ENCODE measurements at regions not wholly inside any gene's neighbourhood (a gene's known extent, or its start where the extent isn't known, plus 50 kb on each side); places are given as distances from the start of the nearest gene placed in this dataset.
"Not testable (repeated sequence)": the region's sequence is repeated elsewhere in the genome, so short reads cannot be mapped to it uniquely, and the experiment has no call there.

DNA sequence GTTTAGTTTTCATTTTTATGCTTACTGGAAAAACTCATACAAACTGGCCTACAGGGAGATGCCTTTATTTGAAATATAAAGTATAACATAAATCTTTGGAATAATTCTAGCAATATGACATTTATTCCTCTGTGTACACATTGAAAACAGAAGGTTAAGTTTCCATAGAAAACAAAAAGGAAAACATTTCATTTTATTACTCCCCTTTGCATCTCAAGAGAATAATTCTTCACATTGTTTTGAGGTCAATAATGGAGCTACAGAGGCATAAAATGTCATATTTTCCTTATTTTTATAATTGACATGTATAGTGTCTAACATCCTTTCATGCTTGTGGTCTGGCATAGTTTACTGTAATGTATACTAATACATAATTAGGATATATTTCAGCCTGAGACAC, 187.6 kb upstream of the AGTR1 start:
- no peaks in the 10 kb centered on the region for H3K27me3 ChIP-seq (ENCODE audit: control insufficient read depth, insufficient read depth, low read length)
- FAIRE-seq (no peak), DNase-seq (ENCODE audit: low read depth) (no peak)
- H3K4me3 ChIP-seq (ENCODE audit: low read depth, low read length): no peak overlapping the region
- TF ChIP-seq, protein P1, sequence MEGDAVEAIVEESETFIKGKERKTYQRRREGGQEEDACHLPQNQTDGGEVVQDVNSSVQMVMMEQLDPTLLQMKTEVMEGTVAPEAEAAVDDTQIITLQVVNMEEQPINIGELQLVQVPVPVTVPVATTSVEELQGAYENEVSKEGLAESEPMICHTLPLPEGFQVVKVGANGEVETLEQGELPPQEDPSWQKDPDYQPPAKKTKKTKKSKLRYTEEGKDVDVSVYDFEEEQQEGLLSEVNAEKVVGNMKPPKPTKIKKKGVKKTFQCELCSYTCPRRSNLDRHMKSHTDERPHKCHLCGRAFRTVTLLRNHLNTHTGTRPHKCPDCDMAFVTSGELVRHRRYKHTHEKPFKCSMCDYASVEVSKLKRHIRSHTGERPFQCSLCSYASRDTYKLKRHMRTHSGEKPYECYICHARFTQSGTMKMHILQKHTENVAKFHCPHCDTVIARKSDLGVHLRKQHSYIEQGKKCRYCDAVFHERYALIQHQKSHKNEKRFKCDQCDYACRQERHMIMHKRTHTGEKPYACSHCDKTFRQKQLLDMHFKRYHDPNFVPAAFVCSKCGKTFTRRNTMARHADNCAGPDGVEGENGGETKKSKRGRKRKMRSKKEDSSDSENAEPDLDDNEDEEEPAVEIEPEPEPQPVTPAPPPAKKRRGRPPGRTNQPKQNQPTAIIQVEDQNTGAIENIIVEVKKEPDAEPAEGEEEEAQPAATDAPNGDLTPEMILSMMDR (IDR thresholded peaks at IDR 0.05; ENCODE audit: insufficient read depth, low read length, severe bottlenecking): no peak
- no peaks in the 10 kb centered on the region for H3K36me3 ChIP-seq (ENCODE audit: control insufficient read depth, insufficient read depth, low read length)

DNA sequence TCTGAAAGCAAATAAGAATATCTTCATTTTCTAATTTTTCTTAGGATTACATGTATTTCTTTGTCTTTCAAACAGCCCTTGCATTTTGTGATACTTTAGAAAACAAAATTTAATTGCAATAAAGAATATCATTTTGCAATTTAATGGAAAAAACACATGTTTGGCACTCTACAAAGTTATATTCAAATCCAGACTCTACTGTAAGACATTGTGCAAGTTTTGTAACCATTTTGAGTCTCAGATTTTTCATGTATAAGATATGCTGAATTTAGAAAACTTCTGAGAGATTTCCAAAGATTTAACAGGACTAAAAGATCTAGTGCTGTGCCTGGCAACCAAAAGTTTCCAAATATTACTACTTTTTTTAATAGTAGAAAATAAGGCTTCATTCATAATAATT, 187.1 kb upstream of the AGTR1 start:
- Histone ChIP-seq H3K4me3 (ENCODE audit: low read depth, low read length) (no peak overlapping the region), H3K27me3 (ENCODE audit: control insufficient read depth, insufficient read depth, low read length) (no peaks in the 10 kb centered on the region), H3K36me3 (ENCODE audit: control insufficient read depth, insufficient read depth, low read length) (no peaks in the 10 kb centered on the region)
- TF ChIP-seq, protein P1 (IDR thresholded peaks at IDR 0.05; ENCODE audit: insufficient read depth, low read length, severe bottlenecking): no peak
- FAIRE-seq: no peak
- no peak for DNase-seq (ENCODE audit: low read depth)

DNA sequence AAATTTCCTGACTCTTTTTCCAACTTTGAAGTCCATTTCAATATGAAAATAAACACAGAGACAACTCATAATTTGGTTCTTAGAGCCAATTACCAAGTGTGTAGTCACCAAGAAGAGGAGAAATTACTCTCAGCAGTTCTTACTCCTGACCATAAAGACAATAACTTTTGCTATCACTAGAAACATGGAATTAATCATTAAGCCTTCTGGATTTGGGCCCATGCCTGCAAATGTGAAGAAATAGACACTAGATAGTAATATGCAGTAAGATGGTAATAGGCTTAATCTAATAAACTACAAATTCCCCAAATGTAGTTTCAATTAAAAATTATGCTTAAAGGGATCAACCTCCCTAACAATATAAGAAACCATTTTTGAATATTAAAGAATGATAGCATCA, 185.1 kb upstream of the AGTR1 start:
- TF ChIP-seq, protein P1 (IDR thresholded peaks at IDR 0.05; ENCODE audit: insufficient read depth, low read length, severe bottlenecking): no peak
- FAIRE-seq: no peak
- H3K36me3 ChIP-seq (ENCODE audit: control insufficient read depth, insufficient read depth, low read length): no peaks in the 10 kb centered on the region
- no peak overlapping the region for H3K4me3 ChIP-seq (ENCODE audit: low read depth, low read length)
- no peak for DNase-seq (ENCODE audit: low read depth)
- H3K27me3 ChIP-seq (ENCODE audit: control insufficient read depth, insufficient read depth, low read length): no peaks in the 10 kb centered on the region

DNA sequence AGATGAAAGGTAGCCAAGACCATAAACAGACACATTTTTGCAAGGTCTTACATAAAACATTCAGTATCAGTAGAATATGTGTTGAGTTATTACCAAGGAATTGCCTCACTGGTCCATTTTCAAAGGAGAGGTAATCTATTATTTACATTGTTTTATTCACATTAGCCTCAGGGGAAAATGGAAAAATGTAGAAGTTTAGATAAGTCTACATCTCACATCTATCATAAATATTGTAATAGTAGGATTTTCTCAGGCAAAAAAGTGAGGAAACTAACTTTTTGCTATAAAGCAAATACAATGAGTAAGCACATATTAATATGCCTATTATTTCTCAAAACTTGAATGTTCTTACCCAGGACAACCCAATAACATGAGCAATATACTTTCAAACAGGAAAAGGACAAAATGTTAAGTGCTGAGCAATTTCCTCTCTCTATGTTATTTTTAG, 184.6 kb upstream of the AGTR1 start:
- Histone ChIP-seq H3K27me3 (ENCODE audit: control insufficient read depth, insufficient read depth, low read length) (no peaks in the 10 kb centered on the region), H3K4me3 (ENCODE audit: low read depth, low read length) (no peak overlapping the region), H3K36me3 (ENCODE audit: control insufficient read depth, insufficient read depth, low read length) (no peaks in the 10 kb centered on the region)
- TF ChIP-seq, protein P1 (IDR thresholded peaks at IDR 0.05; ENCODE audit: insufficient read depth, low read length, severe bottlenecking): no peak
- DNase-seq (ENCODE audit: low read depth) (peak; percentile 33), FAIRE-seq (no peak)

DNA sequence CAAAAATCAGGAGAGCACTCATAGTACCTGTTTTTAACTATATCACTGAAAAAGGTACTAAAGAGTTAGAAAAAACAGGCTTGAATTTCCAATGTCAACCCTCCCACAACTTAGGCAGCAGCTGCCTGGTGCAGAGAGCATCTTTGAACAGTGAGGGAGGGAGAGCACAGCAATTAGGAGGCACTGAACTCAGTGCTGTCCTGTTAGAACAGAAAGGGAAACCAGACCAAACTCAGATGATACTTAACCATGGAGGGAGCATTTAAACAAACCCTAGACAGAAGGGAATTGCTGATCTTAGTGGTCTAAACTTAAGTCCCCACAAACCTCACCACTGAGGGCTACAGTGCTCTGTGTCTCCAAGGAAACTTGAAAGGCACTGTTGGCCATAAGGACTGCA, 179.2 kb upstream of the AGTR1 start:
- H3K27me3 ChIP-seq (ENCODE audit: control insufficient read depth, insufficient read depth, low read length): no peaks in the 10 kb centered on the region
- FAIRE-seq: no peak
- H3K36me3 ChIP-seq (ENCODE audit: control insufficient read depth, insufficient read depth, low read length): no peaks in the 10 kb centered on the region
- TF ChIP-seq, protein P1 (IDR thresholded peaks at IDR 0.05; ENCODE audit: insufficient read depth, low read length, severe bottlenecking): no peak
- H3K4me3 ChIP-seq (ENCODE audit: low read depth, low read length): no peak overlapping the region
- DNase-seq (ENCODE audit: low read depth): no peak

DNA sequence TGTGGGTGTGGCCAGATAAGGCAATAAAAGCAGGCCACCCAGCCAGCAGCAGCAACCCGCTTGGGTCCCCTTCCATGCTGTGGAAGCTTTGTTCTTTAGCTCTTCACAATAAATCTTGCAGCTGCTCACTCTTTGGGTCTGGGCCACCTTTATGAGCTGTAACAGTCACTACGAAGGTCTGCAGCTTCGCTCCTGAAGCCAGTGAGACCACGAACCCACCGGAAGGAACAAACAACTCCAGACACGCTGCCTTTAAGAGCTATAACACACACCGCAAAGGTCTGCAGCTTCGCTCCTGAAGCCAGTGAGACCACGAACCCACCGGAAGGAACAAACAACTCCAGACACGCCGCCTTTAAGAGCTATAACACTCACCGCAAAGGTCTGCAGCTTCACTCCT, 172.1 kb upstream of the AGTR1 start:
- H3K27me3 ChIP-seq (ENCODE audit: control insufficient read depth, insufficient read depth, low read length); H3K4me3 ChIP-seq (ENCODE audit: low read depth, low read length); DNase-seq (ENCODE audit: low read depth); FAIRE-seq; H3K36me3 ChIP-seq (ENCODE audit: control insufficient read depth, insufficient read depth, low read length): not testable (repeated sequence)
